HUES48 (cell line): ENCODE measurements at regions not wholly inside any gene's neighbourhood (a gene's known extent, or its start where the extent isn't known, plus 50 kb on each side); places are given as distances from the start of the nearest gene placed in this dataset.

Source experiments
- H3K27ac ChIP-seq: one replicate; pipeline ENCODE4 v1.7.0; 2013; ENCODE audit warnings: low read depth, low read length, inconsistent platforms
- H3K27me3 ChIP-seq: 2 replicates; pipeline ENCODE4 v1.6.1; 2013; ENCODE audit warnings: mild to moderate bottlenecking, low read length; ENCODE audit not compliant: control insufficient read depth, insufficient read depth
- H3K36me3 ChIP-seq: 2 replicates; pipeline ENCODE4 v1.6.1; 2013; ENCODE audit warnings: low read length; ENCODE audit not compliant: control insufficient read depth, insufficient read depth
- H3K4me1 ChIP-seq: 2 replicates; pipeline ENCODE4 v1.6.1; 2013; ENCODE audit warnings: mild to moderate bottlenecking, low read length; ENCODE audit not compliant: control insufficient read depth, insufficient read depth
- H3K4me3 ChIP-seq: 2 replicates; pipeline ENCODE4 v1.5.1; 2013; ENCODE audit warnings: mild to moderate bottlenecking, low read depth, low read length
- H3K9ac ChIP-seq: 2 replicates; pipeline ENCODE4 v1.6.1; 2013; ENCODE audit warnings: mild to moderate bottlenecking, low read depth, low read length, moderate library complexity
- H3K9me3 ChIP-seq: 2 replicates; pipeline ENCODE4 v1.6.1; 2013; ENCODE audit warnings: low read length; ENCODE audit not compliant: control insufficient read depth, insufficient read depth

DNA sequence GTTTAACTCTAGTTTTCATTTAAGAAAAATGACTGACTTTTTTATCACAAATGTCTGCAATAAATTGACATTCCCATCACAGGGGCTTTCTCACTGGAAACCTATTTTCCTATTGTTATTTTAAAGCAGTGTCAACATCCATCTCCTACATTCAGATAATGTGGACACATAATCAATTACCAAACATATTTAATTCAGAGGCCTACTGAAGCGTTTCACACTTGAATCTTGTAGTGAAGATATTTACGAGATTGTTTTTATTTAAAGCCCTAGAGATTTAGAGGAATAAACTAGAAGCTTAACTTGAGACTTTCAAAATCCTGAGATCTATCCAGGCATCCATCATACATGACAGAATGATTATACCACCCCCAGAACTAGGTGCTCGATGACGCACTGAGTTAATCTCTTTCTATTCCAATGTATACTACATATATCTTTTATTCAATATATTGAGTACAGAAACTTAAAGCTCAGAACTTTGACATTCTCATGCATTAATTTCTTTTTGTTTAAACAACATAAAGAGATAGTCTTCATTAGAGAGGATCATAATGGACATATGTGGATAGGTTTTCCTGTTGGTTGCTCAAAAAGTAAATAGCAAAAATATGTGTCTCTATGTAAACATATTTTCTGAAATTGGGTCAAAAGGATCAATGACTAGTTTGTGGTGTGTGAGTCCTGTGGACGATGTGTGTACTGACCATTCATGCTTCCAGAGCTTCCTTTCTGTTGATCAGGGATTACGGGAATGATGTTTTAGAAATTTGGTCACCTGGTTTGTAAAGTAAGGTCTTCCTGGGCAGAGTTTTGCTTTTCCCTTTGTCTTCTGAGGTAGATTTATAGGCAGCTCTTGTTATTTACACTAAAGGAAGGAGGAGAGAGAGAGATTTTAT lies 171.5 kb upstream of the HMCN1 start:
- Histone ChIP-seq H3K4me1 (no peaks in the 10 kb centered on the region), H3K9me3 (no peaks in the 10 kb centered on the region), H3K4me3 (no peak overlapping the region), H3K36me3 (no peaks in the 10 kb centered on the region), H3K27ac (no peak overlapping the region), H3K9ac (no peak overlapping the region), H3K27me3 (no peaks in the 10 kb centered on the region)

DNA sequence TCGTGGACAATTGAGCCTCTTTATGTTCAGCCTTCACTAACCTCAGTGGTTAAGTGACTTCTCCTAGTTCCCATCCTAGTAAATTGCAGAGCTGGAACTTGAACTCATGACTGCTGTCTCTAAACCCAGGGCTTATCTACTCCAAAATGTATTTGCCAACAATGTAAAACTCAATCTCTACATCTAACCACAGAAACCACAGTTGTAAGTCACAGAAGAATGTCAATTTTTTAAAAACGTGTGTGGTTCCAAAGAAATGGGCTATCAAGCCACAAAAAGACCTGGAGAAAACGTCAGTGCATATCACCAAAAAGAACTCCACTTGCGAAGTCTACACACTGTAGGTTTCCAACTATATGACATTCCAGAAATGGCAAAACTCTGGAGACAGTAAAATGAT lies 172.6 kb upstream of the HMCN1 start:
- Histone ChIP-seq H3K9ac (no peak overlapping the region), H3K4me1 (no peaks in the 10 kb centered on the region), H3K27ac (no peak overlapping the region), H3K36me3 (no peaks in the 10 kb centered on the region), H3K9me3 (no peaks in the 10 kb centered on the region), H3K4me3 (no peak overlapping the region), H3K27me3 (no peaks in the 10 kb centered on the region)

DNA sequence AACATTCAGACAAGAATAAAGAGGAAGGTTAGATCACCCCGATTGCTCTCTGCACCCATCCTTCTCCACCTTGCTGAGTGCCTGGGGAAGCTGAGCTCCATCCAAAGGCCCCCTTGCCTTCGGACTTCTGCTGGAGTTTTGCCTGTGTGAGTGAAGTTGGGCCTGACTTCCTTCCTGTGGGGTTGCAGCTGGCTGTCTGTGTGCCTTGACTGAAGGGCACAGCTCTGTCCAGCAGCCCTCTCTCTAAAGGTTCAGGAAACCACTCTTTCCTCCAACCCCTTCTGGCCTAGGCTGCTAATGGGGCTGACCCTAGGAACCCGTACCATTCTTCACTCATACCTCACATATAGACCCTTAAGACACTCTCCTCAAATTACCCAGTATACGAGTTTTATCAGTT lies 173.4 kb upstream of the HMCN1 start:
- Histone ChIP-seq H3K27me3 (no peaks in the 10 kb centered on the region), H3K36me3 (no peaks in the 10 kb centered on the region), H3K4me1 (no peaks in the 10 kb centered on the region), H3K4me3 (no peak overlapping the region), H3K27ac (no peak overlapping the region), H3K9ac (no peak overlapping the region), H3K9me3 (no peaks in the 10 kb centered on the region)

DNA sequence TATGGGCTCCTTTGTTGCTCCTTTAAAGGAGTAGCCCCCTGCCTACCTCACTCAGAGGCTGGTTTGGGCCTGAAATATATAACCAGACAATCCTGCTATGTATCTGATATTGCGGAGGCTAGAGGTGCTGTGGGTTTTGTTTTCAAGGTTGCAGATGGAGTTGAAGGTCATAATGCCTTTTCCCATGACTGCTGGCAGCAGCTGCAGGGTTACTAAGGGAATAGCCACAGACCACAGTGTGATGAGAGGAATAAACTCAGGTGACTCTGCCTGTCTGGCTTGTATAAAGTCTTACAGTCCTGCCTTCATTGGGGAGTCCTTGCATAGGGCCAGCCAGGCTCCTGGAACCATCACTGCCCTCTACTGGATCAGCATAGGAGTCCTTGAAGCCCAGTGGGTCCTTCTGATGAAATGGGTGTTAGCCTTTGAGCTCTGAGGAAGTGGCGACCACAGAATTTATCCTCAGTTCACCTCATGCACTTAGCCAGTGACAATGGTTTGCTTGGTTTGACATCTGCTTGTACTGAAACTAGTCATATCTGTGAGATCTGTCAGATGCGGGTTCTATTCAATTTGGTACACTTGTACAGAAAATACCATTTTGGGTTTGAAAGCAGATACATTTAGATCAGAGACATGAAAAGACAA lies 174.4 kb upstream of the HMCN1 start:
- Histone ChIP-seq H3K4me3 (no peak overlapping the region), H3K4me1 (no peaks in the 10 kb centered on the region), H3K9ac (no peak overlapping the region), H3K27ac (no peak overlapping the region), H3K27me3 (no peaks in the 10 kb centered on the region), H3K9me3 (no peaks in the 10 kb centered on the region), H3K36me3 (no peaks in the 10 kb centered on the region)

DNA sequence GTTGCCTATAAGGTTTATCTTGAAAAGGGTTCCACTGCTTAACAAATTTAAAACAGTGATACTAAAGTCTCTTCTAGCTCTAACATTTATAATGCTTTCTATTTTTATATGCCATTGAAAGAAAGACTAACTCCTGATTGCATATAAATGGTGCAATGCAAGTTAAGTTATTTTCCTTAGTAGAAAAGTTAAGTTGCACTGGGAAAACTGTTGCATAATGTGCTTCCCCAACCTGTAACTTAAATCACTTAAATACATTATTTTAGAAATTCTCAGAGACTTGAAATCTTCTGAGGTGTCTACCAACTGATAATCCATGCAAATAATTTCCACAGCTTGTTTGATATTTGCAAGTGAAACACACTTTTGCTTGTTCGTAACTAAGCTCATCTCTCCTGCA lies 175.0 kb upstream of the HMCN1 start:
- Histone ChIP-seq H3K9ac (no peak overlapping the region), H3K4me1 (no peaks in the 10 kb centered on the region)

DNA sequence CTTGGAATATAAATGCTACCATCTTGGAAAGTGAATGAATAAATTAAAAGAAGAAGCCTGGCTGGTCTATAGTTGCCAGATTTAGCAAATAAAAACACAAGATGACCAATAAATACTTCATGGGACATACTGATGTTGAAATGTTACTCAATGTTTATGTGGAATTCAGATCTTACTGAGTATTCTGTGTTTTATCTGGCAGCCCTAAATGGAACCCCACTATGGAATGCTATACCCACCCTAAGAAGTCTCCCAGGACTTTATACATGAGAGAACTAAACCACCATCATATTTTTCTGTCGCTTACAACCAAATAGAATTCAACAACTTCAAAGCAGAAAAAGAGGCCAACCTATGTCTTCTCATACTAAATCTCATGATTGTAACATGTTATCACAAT lies 177.6 kb upstream of the HMCN1 start:
- no peaks in the 10 kb centered on the region for H3K36me3 ChIP-seq
- no peaks in the 10 kb centered on the region for H3K9me3 ChIP-seq
- no peak overlapping the region for H3K9ac ChIP-seq
- H3K27ac ChIP-seq, result no peak overlapping the region
- H3K27me3 ChIP-seq, result no peaks in the 10 kb centered on the region
- no peak overlapping the region for H3K4me3 ChIP-seq
- H3K4me1 ChIP-seq, result no peaks in the 10 kb centered on the region

More for the DNA sequence above, 175.0 kb upstream of the HMCN1 start:
- Histone ChIP-seq H3K9me3 (no peaks in the 10 kb centered on the region), H3K27ac (no peak overlapping the region), H3K36me3 (no peaks in the 10 kb centered on the region), H3K4me3 (no peak overlapping the region), H3K27me3 (no peaks in the 10 kb centered on the region)

DNA sequence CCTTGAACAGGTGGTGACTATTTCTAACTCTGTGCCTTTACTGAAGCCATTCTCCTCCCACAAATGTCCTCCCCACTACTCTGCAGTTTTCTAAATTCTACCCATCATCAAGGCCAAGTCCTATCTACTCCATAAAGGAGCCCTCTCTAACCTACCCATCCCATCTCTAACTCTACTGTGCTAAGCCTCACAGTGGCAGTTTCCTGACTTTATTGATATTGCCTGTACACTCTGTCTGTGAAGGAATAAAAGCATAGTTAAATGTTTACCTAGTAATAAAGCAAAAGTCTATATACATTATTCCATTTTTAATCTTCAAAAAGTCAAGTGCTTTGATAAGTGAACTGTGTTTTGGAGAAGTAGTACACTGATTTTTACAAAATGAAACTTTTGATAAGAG lies 178.4 kb upstream of the HMCN1 start:
- Histone ChIP-seq H3K4me1 (no peaks in the 10 kb centered on the region), H3K9ac (no peak overlapping the region), H3K27ac (no peak overlapping the region), H3K4me3 (no peak overlapping the region), H3K36me3 (no peaks in the 10 kb centered on the region), H3K9me3 (no peaks in the 10 kb centered on the region), H3K27me3 (no peaks in the 10 kb centered on the region)

DNA sequence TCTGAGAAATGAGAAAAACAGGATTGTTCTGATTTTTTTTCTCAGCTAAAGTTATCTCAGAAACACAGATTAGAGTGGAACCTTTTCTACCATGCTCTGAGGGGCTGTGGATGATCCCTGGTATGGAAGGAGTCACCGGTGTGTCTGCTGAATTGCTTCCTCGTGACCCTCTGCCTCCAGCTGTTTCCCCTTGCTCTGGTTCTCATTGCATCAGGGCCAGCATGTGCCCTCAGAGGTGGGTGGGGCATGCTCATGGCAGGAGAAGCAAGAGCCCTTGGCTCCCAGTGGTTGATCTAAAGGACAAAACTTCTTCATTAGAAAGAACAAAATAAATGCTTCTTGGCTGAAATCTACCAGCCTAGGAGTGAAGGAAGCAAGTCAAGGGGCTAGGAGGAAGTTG lies 183.2 kb upstream of the HMCN1 start:
- H3K4me1 ChIP-seq, result no peaks in the 10 kb centered on the region
- H3K4me3 ChIP-seq, result no peak overlapping the region
- no peaks in the 10 kb centered on the region for H3K9me3 ChIP-seq
- no peak overlapping the region for H3K27ac ChIP-seq
- no peaks in the 10 kb centered on the region for H3K27me3 ChIP-seq
- no peak overlapping the region for H3K9ac ChIP-seq
- H3K36me3 ChIP-seq, result no peaks in the 10 kb centered on the region

DNA sequence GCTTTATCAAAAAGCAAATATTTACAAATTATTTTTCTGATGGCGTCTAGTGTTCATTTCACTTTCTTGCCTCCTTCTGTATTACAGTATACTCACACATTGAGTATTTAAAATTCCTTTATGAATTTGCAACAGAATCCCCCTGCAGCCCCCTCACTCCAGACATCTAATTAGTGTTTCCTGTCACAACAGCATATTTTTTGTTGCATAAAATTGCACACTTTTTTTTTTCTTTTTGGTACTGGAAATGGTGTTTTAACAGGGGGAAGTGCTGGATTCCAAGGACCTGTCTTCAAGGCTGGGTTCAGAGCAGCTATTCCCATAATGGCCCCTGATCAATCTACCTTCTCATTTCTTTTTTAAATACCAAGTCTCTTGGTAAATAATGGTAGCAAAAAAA lies 184.3 kb upstream of the HMCN1 start:
- Histone ChIP-seq H3K9me3 (no peaks in the 10 kb centered on the region), H3K4me3 (no peak overlapping the region), H3K9ac (no peak overlapping the region), H3K27me3 (no peaks in the 10 kb centered on the region), H3K4me1 (peaks cover 3% of the 10 kb centered on the region), H3K36me3 (no peaks in the 10 kb centered on the region), H3K27ac (no peak overlapping the region)

DNA sequence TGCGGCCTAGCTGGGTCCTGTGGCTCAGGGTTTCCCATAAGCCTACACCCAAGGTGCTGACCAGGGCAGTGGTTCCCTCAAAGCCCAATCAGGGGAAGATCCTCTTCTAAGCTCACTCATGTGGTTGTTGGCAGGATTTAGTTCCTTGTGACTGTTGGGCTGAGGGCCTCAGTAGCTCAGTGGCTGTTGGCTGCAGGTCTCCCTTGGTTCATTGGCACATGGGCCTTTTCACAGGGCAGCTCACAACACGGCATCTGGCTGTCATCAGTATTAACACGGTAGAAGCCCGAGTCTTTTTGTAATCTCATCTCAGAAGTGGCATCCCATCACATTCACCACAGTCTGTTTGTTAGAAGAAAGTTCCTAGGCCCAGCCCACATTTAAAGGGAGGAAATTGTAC lies 188.2 kb upstream of the HMCN1 start:
- Histone ChIP-seq H3K4me3 (no peak overlapping the region), H3K4me1 (peaks cover 13% of the 10 kb centered on the region), H3K36me3 (no peaks in the 10 kb centered on the region), H3K27me3 (no peaks in the 10 kb centered on the region), H3K27ac (no peak overlapping the region), H3K9ac (no peak overlapping the region), H3K9me3 (no peaks in the 10 kb centered on the region)

DNA sequence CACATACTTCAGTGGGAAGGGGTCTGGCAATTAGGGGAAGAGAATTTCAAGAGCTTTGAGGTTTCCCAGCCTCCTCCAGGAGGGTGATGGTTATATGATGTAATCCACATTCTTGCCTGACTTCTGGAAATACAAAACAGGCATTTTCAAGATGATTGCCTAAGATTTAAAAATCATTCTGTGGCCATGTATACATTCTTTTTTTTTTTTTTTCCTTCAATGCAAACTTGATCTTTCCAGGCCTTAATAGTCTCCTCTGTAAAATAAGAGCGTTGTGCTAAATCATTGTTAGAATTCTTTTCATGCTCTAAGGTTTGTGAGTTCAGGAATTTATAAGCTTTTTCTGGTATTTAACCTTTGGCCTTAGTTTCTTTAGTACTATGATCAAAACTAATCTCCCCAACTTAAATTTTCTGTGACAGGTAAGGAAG lies 192.3 kb upstream of the HMCN1 start:
- no peaks in the 10 kb centered on the region for H3K9me3 ChIP-seq
- no peaks in the 10 kb centered on the region for H3K36me3 ChIP-seq
- H3K4me1 ChIP-seq, result peaks cover 24% of the 10 kb centered on the region
- H3K9ac ChIP-seq, result no peak overlapping the region
- H3K4me3 ChIP-seq, result no peak overlapping the region
- no peak overlapping the region for H3K27ac ChIP-seq
- H3K27me3 ChIP-seq, result 0 out of 2 replicates have a peak, but pooled peaks cover 8% of the 10 kb centered on the region
